ENCODE measurements at regions not wholly inside any gene's neighbourhood (a gene's known extent, or its start where the extent isn't known, plus 50 kb on each side); places are given as distances from the start of the nearest gene placed in this dataset.

DNA sequence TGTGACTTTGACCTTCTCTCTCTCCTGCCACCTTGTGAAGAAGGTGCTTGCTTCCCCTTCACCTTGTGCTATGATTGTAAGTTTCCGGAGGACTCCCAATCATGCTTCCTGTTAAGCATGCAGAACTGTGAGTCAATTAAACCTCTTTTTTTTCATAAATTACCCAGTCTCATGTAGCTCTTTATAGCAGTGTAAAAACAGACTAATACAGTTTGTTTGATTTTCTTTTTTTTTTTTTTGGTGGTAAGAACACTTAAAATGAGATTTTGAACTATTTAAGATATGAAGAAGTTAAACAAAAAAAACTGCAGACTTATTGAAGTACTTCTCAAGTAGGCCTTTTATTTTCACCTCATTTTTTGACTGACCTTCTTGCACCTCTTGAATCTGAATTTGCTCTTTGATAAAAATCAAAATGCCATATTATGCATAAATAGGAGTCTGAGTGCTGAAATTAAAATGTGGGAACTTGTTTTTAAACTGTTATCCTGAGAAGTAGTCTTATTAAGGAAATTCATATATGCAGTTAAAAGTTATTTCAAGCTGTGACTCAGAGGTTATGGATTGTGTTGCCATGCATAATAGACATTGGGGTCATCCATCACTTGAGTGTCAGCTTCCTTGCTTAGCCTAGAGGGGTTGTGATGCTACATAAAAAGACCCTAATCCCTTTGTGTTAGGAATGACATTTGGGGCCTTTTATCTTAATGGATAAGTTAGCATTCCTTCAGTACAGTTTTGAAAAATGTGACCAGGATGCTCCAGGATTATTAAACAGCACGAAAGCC, 447.9 kb upstream of the FKBP1C start:
- H3K4me3 ChIP-seq = no peak overlapping the region
- peaks cover 9% of the 10 kb centered on the region; the same call in 2 of the 3 replicates for H3K4me1 Mint-ChIP-seq
- H3K27ac ChIP-seq (ENCODE audit: low read depth) = no peak overlapping the region
- H4K20me1 ChIP-seq (replicated peaks; ENCODE audit: insufficient read depth) = no peaks in the 10 kb centered on the region
- H3K36me3 ChIP-seq (ENCODE audit: insufficient read depth) = no peaks in the 10 kb centered on the region
- H3K36me3 Mint-ChIP-seq (ENCODE audit: low read depth) = no peaks in the 10 kb centered on the region
- no peaks in the 10 kb centered on the region for H3K27me3 Mint-ChIP-seq (ENCODE audit: insufficient read depth, low read depth, poor library complexity)
- no peaks in the 10 kb centered on the region for H3K79me2 ChIP-seq (replicated peaks; ENCODE audit: insufficient read depth)
- no peak for ATAC-seq
- H3K4me1 ChIP-seq (ENCODE audit: insufficient read depth) = peaks cover 4% of the 10 kb centered on the region; the same call in 1 of the 2 replicates
- no peak for TF ChIP-seq ZNF331 (CRISPR knock-in tag; IDR thresholded peaks at IDR 0.05; ENCODE audit: low read depth)
- TF ChIP-seq EZH2 (IDR thresholded peaks at IDR 0.05; ENCODE audit: low read depth, unreplicated experiment) = no peak
- no peak for TF ChIP-seq NANOG (IDR thresholded peaks at IDR 0.05; ENCODE audit: borderline replicate concordance)
- TF ChIP-seq, protein P1, sequence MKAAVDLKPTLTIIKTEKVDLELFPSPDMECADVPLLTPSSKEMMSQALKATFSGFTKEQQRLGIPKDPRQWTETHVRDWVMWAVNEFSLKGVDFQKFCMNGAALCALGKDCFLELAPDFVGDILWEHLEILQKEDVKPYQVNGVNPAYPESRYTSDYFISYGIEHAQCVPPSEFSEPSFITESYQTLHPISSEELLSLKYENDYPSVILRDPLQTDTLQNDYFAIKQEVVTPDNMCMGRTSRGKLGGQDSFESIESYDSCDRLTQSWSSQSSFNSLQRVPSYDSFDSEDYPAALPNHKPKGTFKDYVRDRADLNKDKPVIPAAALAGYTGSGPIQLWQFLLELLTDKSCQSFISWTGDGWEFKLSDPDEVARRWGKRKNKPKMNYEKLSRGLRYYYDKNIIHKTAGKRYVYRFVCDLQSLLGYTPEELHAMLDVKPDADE (IDR thresholded peaks at IDR 0.05) = no peak
- TF ChIP-seq, protein P2, sequence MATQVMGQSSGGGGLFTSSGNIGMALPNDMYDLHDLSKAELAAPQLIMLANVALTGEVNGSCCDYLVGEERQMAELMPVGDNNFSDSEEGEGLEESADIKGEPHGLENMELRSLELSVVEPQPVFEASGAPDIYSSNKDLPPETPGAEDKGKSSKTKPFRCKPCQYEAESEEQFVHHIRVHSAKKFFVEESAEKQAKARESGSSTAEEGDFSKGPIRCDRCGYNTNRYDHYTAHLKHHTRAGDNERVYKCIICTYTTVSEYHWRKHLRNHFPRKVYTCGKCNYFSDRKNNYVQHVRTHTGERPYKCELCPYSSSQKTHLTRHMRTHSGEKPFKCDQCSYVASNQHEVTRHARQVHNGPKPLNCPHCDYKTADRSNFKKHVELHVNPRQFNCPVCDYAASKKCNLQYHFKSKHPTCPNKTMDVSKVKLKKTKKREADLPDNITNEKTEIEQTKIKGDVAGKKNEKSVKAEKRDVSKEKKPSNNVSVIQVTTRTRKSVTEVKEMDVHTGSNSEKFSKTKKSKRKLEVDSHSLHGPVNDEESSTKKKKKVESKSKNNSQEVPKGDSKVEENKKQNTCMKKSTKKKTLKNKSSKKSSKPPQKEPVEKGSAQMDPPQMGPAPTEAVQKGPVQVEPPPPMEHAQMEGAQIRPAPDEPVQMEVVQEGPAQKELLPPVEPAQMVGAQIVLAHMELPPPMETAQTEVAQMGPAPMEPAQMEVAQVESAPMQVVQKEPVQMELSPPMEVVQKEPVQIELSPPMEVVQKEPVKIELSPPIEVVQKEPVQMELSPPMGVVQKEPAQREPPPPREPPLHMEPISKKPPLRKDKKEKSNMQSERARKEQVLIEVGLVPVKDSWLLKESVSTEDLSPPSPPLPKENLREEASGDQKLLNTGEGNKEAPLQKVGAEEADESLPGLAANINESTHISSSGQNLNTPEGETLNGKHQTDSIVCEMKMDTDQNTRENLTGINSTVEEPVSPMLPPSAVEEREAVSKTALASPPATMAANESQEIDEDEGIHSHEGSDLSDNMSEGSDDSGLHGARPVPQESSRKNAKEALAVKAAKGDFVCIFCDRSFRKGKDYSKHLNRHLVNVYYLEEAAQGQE (IDR thresholded peaks at IDR 0.05; ENCODE audit: unreplicated experiment) = no peak
- TF ChIP-seq POLR2AphosphoS5 (IDR thresholded peaks at IDR 0.05; ENCODE audit: low read depth) = no peak
- no peak for TF ChIP-seq EZH2phosphoT487 (IDR thresholded peaks at IDR 0.05; ENCODE audit: unreplicated experiment)
- TF ChIP-seq, protein P3, sequence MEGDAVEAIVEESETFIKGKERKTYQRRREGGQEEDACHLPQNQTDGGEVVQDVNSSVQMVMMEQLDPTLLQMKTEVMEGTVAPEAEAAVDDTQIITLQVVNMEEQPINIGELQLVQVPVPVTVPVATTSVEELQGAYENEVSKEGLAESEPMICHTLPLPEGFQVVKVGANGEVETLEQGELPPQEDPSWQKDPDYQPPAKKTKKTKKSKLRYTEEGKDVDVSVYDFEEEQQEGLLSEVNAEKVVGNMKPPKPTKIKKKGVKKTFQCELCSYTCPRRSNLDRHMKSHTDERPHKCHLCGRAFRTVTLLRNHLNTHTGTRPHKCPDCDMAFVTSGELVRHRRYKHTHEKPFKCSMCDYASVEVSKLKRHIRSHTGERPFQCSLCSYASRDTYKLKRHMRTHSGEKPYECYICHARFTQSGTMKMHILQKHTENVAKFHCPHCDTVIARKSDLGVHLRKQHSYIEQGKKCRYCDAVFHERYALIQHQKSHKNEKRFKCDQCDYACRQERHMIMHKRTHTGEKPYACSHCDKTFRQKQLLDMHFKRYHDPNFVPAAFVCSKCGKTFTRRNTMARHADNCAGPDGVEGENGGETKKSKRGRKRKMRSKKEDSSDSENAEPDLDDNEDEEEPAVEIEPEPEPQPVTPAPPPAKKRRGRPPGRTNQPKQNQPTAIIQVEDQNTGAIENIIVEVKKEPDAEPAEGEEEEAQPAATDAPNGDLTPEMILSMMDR (conservative IDR thresholded peaks at IDR 0.05; ENCODE audit: low read depth in 2 of 2) = no peak
- TF ChIP-seq CREB1 (CRISPR knock-in tag; IDR thresholded peaks at IDR 0.05; ENCODE audit: low read depth) = no peak
- TF ChIP-seq STAT1 (IDR thresholded peaks at IDR 0.05; ENCODE audit: unreplicated experiment) = no peak
- TF ChIP-seq, protein P4, sequence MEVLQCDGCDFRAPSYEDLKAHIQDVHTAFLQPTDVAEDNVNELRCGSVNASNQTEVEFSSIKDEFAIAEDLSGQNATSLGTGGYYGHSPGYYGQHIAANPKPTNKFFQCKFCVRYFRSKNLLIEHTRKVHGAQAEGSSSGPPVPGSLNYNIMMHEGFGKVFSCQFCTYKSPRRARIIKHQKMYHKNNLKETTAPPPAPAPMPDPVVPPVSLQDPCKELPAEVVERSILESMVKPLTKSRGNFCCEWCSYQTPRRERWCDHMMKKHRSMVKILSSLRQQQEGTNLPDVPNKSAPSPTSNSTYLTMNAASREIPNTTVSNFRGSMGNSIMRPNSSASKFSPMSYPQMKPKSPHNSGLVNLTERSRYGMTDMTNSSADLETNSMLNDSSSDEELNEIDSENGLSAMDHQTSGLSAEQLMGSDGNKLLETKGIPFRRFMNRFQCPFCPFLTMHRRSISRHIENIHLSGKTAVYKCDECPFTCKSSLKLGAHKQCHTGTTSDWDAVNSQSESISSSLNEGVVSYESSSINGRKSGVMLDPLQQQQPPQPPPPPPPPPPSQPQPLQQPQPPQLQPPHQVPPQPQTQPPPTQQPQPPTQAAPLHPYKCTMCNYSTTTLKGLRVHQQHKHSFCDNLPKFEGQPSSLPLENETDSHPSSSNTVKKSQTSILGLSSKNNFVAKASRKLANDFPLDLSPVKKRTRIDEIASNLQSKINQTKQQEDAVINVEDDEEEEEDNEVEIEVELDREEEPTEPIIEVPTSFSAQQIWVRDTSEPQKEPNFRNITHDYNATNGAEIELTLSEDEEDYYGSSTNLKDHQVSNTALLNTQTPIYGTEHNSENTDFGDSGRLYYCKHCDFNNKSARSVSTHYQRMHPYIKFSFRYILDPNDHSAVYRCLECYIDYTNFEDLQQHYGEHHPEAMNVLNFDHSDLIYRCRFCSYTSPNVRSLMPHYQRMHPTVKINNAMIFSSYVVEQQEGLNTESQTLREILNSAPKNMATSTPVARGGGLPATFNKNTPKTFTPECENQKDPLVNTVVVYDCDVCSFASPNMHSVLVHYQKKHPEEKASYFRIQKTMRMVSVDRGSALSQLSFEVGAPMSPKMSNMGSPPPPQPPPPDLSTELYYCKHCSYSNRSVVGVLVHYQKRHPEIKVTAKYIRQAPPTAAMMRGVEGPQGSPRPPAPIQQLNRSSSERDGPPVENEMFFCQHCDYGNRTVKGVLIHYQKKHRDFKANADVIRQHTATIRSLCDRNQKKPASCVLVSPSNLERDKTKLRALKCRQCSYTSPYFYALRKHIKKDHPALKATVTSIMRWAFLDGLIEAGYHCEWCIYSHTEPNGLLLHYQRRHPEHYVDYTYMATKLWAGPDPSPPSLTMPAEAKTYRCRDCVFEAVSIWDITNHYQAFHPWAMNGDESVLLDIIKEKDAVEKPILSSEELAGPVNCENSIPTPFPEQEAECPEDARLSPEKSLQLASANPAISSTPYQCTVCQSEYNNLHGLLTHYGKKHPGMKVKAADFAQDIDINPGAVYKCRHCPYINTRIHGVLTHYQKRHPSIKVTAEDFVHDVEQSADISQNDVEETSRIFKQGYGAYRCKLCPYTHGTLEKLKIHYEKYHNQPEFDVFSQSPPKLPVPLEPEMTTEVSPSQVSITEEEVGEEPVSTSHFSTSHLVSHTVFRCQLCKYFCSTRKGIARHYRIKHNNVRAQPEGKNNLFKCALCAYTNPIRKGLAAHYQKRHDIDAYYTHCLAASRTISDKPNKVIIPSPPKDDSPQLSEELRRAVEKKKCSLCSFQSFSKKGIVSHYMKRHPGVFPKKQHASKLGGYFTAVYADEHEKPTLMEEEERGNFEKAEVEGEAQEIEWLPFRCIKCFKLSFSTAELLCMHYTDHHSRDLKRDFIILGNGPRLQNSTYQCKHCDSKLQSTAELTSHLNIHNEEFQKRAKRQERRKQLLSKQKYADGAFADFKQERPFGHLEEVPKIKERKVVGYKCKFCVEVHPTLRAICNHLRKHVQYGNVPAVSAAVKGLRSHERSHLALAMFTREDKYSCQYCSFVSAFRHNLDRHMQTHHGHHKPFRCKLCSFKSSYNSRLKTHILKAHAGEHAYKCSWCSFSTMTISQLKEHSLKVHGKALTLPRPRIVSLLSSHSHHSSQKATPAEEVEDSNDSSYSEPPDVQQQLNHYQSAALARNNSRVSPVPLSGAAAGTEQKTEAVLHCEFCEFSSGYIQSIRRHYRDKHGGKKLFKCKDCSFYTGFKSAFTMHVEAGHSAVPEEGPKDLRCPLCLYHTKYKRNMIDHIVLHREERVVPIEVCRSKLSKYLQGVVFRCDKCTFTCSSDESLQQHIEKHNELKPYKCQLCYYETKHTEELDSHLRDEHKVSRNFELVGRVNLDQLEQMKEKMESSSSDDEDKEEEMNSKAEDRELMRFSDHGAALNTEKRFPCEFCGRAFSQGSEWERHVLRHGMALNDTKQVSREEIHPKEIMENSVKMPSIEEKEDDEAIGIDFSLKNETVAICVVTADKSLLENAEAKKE (CRISPR knock-in tag; IDR thresholded peaks at IDR 0.05) = no peak
- TF ChIP-seq ZNF114 (CRISPR knock-in tag; IDR thresholded peaks at IDR 0.05) = no peak
- TF ChIP-seq JUNB (IDR thresholded peaks at IDR 0.05; ENCODE audit: unreplicated experiment) = no peak
- H3K4me3 Mint-ChIP-seq = no peak overlapping the region
- H3F3A ChIP-seq (replicated peaks; ENCODE audit: low read depth) = no peaks in the 10 kb centered on the region
- DNase-seq (ENCODE audit: low spot score) = no peak
- H3K27me3 ChIP-seq (ENCODE audit: insufficient read depth) = no peaks in the 10 kb centered on the region
- no peaks in the 10 kb centered on the region for H3K9me2 ChIP-seq (ENCODE audit: insufficient read depth)
- H2AFZ ChIP-seq = no peak overlapping the region
- no peaks in the 10 kb centered on the region; the same call in 2 of the 3 replicates for H3K9me3 Mint-ChIP-seq
- H3K4me2 ChIP-seq = no peak overlapping the region
- H3K27ac Mint-ChIP-seq = no peak overlapping the region

Measured in GM23338 (cell line).